ENCODE measurements at regions not wholly inside any gene's neighbourhood (a gene's known extent, or its start where the extent isn't known, plus 50 kb on each side); places are given as distances from the start of the nearest gene placed in this dataset.

DNA sequence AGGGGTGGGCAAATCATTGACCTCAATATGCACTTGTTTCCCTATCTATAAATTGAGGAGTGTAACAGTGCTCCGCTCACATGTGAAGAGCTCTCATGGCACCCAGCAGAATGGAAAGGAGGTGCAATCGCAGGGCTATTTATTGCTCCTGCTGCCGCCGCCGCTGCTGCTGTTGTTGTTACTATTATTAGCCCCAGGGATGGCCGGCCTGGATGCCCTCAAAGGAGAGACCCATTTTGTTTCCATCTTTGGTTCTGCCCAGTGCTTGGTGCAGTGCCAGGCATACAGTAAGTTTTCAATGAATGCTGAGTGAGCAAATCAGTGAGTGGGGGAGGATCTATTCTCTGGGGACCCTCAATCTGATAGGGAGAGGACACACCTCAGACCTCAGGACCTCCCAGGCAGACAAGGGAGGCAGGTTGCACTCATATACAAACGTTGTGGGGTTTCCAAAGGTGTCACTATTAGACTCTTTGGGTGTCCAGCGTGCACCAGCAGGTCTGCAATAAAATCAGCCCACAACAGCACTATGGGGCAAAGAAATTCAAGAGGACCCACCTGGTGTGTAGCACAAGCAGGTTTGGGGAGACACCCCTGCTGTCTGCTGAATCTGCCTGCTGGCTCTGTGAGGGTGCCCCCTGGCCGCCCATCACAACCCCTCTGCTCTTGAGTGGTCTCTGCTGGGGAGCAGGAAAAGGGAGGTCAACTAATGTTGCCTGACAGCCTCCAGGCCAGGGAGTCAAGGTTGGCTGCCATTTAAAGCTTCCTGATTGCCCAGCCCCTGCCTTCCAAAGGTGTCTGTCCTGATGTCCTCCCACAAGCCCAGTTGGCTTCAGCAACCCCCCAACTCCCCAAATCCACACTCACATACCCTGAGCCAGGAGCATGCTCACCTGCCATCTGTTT is 136.3 kb downstream of the ACTL8 start:
- TF ChIP-seq RARB (CRISPR knock-in tag; IDR thresholded peaks at IDR 0.05) = no peak
- no peak for TF ChIP-seq ZFP30 (CRISPR knock-in tag; IDR thresholded peaks at IDR 0.05)
- TF ChIP-seq PATZ1 (CRISPR knock-in tag; IDR thresholded peaks at IDR 0.05; ENCODE audit: borderline replicate concordance) = no peak
- no peak for TF ChIP-seq PPARA (CRISPR knock-in tag; IDR thresholded peaks at IDR 0.05; ENCODE audit: borderline replicate concordance)
- no peak for TF ChIP-seq SNAI2 (CRISPR knock-in tag; IDR thresholded peaks at IDR 0.05)
- TF ChIP-seq TOX (CRISPR knock-in tag; IDR thresholded peaks at IDR 0.05; ENCODE audit: borderline replicate concordance) = no peak
- TF ChIP-seq POU6F1 (CRISPR knock-in tag; IDR thresholded peaks at IDR 0.05; ENCODE audit: borderline replicate concordance, low read depth) = no peak
- no peak for TF ChIP-seq TCF4 (CRISPR knock-in tag; IDR thresholded peaks at IDR 0.05; ENCODE audit: borderline replicate concordance)
- no peak for TF ChIP-seq ARNTL (CRISPR knock-in tag; IDR thresholded peaks at IDR 0.05; ENCODE audit: borderline replicate concordance, low read depth)
- TF ChIP-seq, protein P1, sequence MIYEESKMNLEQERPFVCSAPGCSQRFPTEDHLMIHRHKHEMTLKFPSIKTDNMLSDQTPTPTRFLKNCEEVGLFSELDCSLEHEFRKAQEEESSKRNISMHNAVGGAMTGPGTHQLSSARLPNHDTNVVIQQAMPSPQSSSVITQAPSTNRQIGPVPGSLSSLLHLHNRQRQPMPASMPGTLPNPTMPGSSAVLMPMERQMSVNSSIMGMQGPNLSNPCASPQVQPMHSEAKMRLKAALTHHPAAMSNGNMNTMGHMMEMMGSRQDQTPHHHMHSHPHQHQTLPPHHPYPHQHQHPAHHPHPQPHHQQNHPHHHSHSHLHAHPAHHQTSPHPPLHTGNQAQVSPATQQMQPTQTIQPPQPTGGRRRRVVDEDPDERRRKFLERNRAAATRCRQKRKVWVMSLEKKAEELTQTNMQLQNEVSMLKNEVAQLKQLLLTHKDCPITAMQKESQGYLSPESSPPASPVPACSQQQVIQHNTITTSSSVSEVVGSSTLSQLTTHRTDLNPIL (CRISPR knock-in tag; IDR thresholded peaks at IDR 0.05; ENCODE audit: low read depth) = no peak
